ENCODE measurements at regions not wholly inside any gene's neighbourhood (a gene's known extent, or its start where the extent isn't known, plus 50 kb on each side); places are given as distances from the start of the nearest gene placed in this dataset.

DNA sequence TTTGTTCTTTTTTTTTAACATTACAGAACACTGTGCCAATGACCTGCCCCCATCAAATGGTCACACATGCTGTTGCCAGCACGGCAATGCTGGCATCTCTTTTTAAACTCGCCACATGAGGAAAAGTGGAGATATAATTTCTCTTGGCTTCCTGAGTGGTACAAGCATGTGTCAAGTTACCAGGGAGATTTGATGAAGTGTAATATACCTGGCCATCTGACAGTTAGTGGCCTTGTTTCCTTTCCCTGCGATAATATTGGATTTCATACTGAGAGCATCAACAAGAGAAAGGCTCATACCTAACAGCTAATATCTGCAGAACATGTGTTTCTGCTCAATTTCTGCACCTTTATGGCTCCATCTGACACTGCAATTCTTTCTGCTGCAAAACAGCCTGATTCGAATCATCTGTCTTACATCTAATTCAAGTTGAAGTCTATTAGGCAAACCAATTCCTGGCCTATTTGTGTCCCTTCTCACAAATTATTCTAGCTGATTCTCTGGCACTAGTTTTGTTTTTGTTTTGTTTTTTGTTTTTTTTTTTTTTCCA, 519.5 kb downstream of the PREX1 start:
- no TSS peak for BruUV-seq (replicated peaks)
- peaks cover 9% of the 10 kb centered on the region for H3K4me1 Mint-ChIP-seq (ENCODE audit: insufficient read depth, unreplicated experiment)
- H3K36me3 Mint-ChIP-seq (ENCODE audit: insufficient read depth, unreplicated experiment) = no peaks in the 10 kb centered on the region
- ChIA-PET POLR2A (interaction anchor here (0.6 to 1.1 kb wide), 2 partner anchors 122 to 657 kb away, joined by 3 read pairs; no protein-coding TSS in a partner anchor), CTCF (interaction anchor here (0.6 to 1.3 kb wide), 3 partner anchors 312 to 648 kb away, joined by 3 read pairs; no protein-coding TSS in a partner anchor)
- peaks cover 49% of the 10 kb centered on the region for H3K27me3 Mint-ChIP-seq (ENCODE audit: insufficient read depth, unreplicated experiment)
- no peak overlapping the region for H3K4me3 Mint-ChIP-seq (ENCODE audit: unreplicated experiment)
- H3K9me3 Mint-ChIP-seq (ENCODE audit: unreplicated experiment) = no peaks in the 10 kb centered on the region
- TF ChIP-seq, protein P1, sequence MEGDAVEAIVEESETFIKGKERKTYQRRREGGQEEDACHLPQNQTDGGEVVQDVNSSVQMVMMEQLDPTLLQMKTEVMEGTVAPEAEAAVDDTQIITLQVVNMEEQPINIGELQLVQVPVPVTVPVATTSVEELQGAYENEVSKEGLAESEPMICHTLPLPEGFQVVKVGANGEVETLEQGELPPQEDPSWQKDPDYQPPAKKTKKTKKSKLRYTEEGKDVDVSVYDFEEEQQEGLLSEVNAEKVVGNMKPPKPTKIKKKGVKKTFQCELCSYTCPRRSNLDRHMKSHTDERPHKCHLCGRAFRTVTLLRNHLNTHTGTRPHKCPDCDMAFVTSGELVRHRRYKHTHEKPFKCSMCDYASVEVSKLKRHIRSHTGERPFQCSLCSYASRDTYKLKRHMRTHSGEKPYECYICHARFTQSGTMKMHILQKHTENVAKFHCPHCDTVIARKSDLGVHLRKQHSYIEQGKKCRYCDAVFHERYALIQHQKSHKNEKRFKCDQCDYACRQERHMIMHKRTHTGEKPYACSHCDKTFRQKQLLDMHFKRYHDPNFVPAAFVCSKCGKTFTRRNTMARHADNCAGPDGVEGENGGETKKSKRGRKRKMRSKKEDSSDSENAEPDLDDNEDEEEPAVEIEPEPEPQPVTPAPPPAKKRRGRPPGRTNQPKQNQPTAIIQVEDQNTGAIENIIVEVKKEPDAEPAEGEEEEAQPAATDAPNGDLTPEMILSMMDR (IDR thresholded peaks at IDR 0.05; ENCODE audit: unreplicated experiment) = no peak
- intact Hi-C loops (cut with micrococcal nuclease) = no loop called here
- DNase-seq (ENCODE audit: unreplicated experiment) = no peak
- H3K27ac Mint-ChIP-seq (ENCODE audit: low read depth, unreplicated experiment) = no peak overlapping the region

DNA sequence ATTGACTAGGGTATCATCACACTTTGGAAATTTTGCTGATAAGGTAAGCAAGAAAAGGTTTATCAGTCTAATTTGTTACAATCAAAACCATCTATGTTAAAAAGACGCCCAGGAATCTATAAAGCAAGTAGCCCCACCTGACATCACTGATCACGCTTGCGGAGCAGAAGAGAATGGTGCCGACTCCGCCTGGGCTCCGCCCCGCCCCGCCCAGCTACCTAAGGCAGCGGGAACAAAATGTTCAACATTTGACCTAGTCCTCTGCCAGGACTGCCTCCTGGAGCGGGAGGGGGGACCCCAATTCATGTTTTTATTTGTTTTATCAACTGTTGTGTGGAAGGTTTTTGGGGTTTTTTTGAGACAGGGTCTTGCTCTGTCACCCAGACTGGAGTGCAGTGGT, 520.5 kb downstream of the PREX1 start:
- intact Hi-C loops (cut with micrococcal nuclease) = no loop called here
- TF ChIP-seq, protein P1 (IDR thresholded peaks at IDR 0.05; ENCODE audit: unreplicated experiment) = no peak
- no peak overlapping the region for H3K27ac Mint-ChIP-seq (ENCODE audit: low read depth, unreplicated experiment)
- ChIA-PET POLR2A (interaction anchor here (0.7 to 1.1 kb wide), 2 partner anchors 88 to 123 kb away, joined by 3 read pairs; no protein-coding TSS in a partner anchor), CTCF (interaction anchor here (0.6 to 1.3 kb wide), 2 partner anchors 521 to 907 kb away, joined by 3 read pairs; no protein-coding TSS in a partner anchor)
- no TSS peak for BruUV-seq (replicated peaks)
- peaks cover 9% of the 10 kb centered on the region for H3K4me1 Mint-ChIP-seq (ENCODE audit: insufficient read depth, unreplicated experiment)
- no peak for DNase-seq (ENCODE audit: unreplicated experiment)
- no peak overlapping the region for H3K4me3 Mint-ChIP-seq (ENCODE audit: unreplicated experiment)
- no peaks in the 10 kb centered on the region for H3K9me3 Mint-ChIP-seq (ENCODE audit: unreplicated experiment)
- H3K36me3 Mint-ChIP-seq (ENCODE audit: insufficient read depth, unreplicated experiment) = no peaks in the 10 kb centered on the region
- peaks cover 52% of the 10 kb centered on the region for H3K27me3 Mint-ChIP-seq (ENCODE audit: insufficient read depth, unreplicated experiment)

- Mint-ChIP-seq H3K4me1 (ENCODE audit: insufficient read depth, unreplicated experiment) (peaks cover 10% of the 10 kb centered on the region), H3K27ac (ENCODE audit: low read depth, unreplicated experiment) (no peak overlapping the region), H3K9me3 (ENCODE audit: unreplicated experiment) (no peaks in the 10 kb centered on the region), H3K4me3 (ENCODE audit: unreplicated experiment) (no peak overlapping the region), H3K36me3 (ENCODE audit: insufficient read depth, unreplicated experiment) (no peaks in the 10 kb centered on the region), H3K27me3 (ENCODE audit: insufficient read depth, unreplicated experiment) (peaks cover 51% of the 10 kb centered on the region)
- ChIA-PET POLR2A (interaction anchor here (0.7 to 0.9 kb wide), 2 partner anchors 36 to 509 kb away, joined by 3 read pairs; no protein-coding TSS in a partner anchor), CTCF (interaction anchor here (0.9 kb wide), 1 partner anchor 318 kb away, joined by 3 read pairs; no protein-coding TSS in a partner anchor)
- TF ChIP-seq, protein P1 (IDR thresholded peaks at IDR 0.05; ENCODE audit: unreplicated experiment) = no peak
- no TSS peak for BruUV-seq (replicated peaks)
- no peak for DNase-seq (ENCODE audit: unreplicated experiment)
- intact Hi-C loops (cut with micrococcal nuclease) = no loop called here
Observed at GRCh38 chr20:48302844-48303542, 517.7 kb upstream of the SULF2 start.

- DNase-seq (ENCODE audit: unreplicated experiment) = no peak
- ChIA-PET POLR2A (no interaction called here), CTCF (interaction anchor here (0.9 kb wide), 2 partner anchors 319 kb away, joined by 3 read pairs; no protein-coding TSS in a partner anchor)
- H3K27me3 Mint-ChIP-seq (ENCODE audit: insufficient read depth, unreplicated experiment) = peaks cover 51% of the 10 kb centered on the region
- intact Hi-C loops (cut with micrococcal nuclease) = no loop called here
- H3K4me3 Mint-ChIP-seq (ENCODE audit: unreplicated experiment) = no peak overlapping the region
- no peak overlapping the region for H3K27ac Mint-ChIP-seq (ENCODE audit: low read depth, unreplicated experiment)
- TF ChIP-seq, protein P1 (IDR thresholded peaks at IDR 0.05; ENCODE audit: unreplicated experiment) = no peak
- no peaks in the 10 kb centered on the region for H3K9me3 Mint-ChIP-seq (ENCODE audit: unreplicated experiment)
- H3K4me1 Mint-ChIP-seq (ENCODE audit: insufficient read depth, unreplicated experiment) = peaks cover 10% of the 10 kb centered on the region
- BruUV-seq (replicated peaks) = no TSS peak
- no peaks in the 10 kb centered on the region for H3K36me3 Mint-ChIP-seq (ENCODE audit: insufficient read depth, unreplicated experiment)
Observed at GRCh38 chr20:48302149-48302548, 516.9 kb upstream of the SULF2 start.

Measured in MCF 10A (cell line).